HG03520 (cell line): ENCODE measurements at regions not wholly inside any gene's neighbourhood (a gene's known extent, or its start where the extent isn't known, plus 50 kb on each side); places are given as distances from the start of the nearest gene placed in this dataset.

Experiments
- ATAC-seq: cut with Tn5 transposase; IDR thresholded peaks from one replicate; pipeline ENCODE4 v1.9.1; 2021; ENCODE audit warnings: mild to moderate bottlenecking, moderate library complexity; ENCODE audit not compliant: unreplicated experiment

- no peak for ATAC-seq
These were observed 241.2 kb downstream of the DNAJB9 start for GRCh38 chr7:108810756-108811385.

GRCh38 chr7:108813251-108814014, 243.8 kb downstream of the DNAJB9 start:
- no peak for ATAC-seq

- no peak for ATAC-seq
These were observed 246.1 kb downstream of the DNAJB9 start for GRCh38 chr7:108815815-108816214.

- ATAC-seq = no peak
These were observed 249.1 kb downstream of the DNAJB9 start for GRCh38 chr7:108818742-108819141.

- no peak for ATAC-seq
These were observed 255.3 kb downstream of the DNAJB9 start for GRCh38 chr7:108824840-108825580.

GRCh38 chr7:108825581-108825909, 255.9 kb downstream of the DNAJB9 start:
- no peak for ATAC-seq

- no peak for ATAC-seq
These were observed 266.6 kb downstream of the DNAJB9 start for GRCh38 chr7:108836256-108836655.

- ATAC-seq = no peak
These were observed 268.5 kb downstream of the DNAJB9 start for GRCh38 chr7:108838198-108838597.

- ATAC-seq = no peak
These were observed 269.4 kb downstream of the DNAJB9 start for GRCh38 chr7:108839076-108839475.

GRCh38 chr7:108845951-108846350, 276.3 kb downstream of the DNAJB9 start:
- no peak for ATAC-seq

GRCh38 chr7:108846471-108846870, 276.8 kb downstream of the DNAJB9 start:
- ATAC-seq = no peak

GRCh38 chr7:108848486-108848885, 278.8 kb downstream of the DNAJB9 start:
- ATAC-seq = no peak

GRCh38 chr7:108860615-108861014, 290.9 kb downstream of the DNAJB9 start:
- no peak for ATAC-seq

GRCh38 chr7:108861071-108861470, 291.4 kb downstream of the DNAJB9 start:
- ATAC-seq = no peak

- no peak for ATAC-seq
These were observed 293.7 kb downstream of the DNAJB9 start for GRCh38 chr7:108863227-108863848.

GRCh38 chr7:108869070-108869469, 299.4 kb downstream of the DNAJB9 start:
- ATAC-seq = no peak

GRCh38 chr7:108875139-108875538, 305.5 kb downstream of the DNAJB9 start:
- no peak for ATAC-seq

GRCh38 chr7:108890862-108891261, 321.2 kb downstream of the DNAJB9 start:
- no peak for ATAC-seq

GRCh38 chr7:108908456-108908855, 338.8 kb downstream of the DNAJB9 start:
- ATAC-seq = no peak

- ATAC-seq = no peak
These were observed 341.3 kb downstream of the DNAJB9 start for GRCh38 chr7:108911016-108911415.

- no peak for ATAC-seq
These were observed 350.8 kb downstream of the DNAJB9 start for GRCh38 chr7:108920490-108920889.
